ENCODE measurements at regions not wholly inside any gene's neighbourhood (a gene's known extent, or its start where the extent isn't known, plus 50 kb on each side); places are given as distances from the start of the nearest gene placed in this dataset.

- H3K4me1 ChIP-seq (ENCODE audit: insufficient read depth), result no peaks in the 10 kb centered on the region
- H3K9me3 ChIP-seq (ENCODE audit: low read depth), result no peaks in the 10 kb centered on the region
- no peaks in the 10 kb centered on the region for H4K20me1 ChIP-seq (ENCODE audit: insufficient read depth, poor library complexity, severe bottlenecking)
- no peaks in the 10 kb centered on the region for H3K27me3 ChIP-seq
- no peaks in the 10 kb centered on the region for H3K36me3 ChIP-seq (replicated peaks; ENCODE audit: insufficient read depth, low read depth)
- no peak overlapping the region for H3K4me3 ChIP-seq
- no peaks in the 10 kb centered on the region for H3K79me2 ChIP-seq
- TF ChIP-seq CTCF (IDR thresholded peaks at IDR 0.05; ENCODE audit: poor library complexity), result no peak
- TF ChIP-seq EZH2 (IDR thresholded peaks at IDR 0.05; ENCODE audit: borderline replicate concordance), result no peak
- no peak for TF ChIP-seq EZH2phosphoT487 (IDR thresholded peaks at IDR 0.05; ENCODE audit: low read depth, severe bottlenecking, unreplicated experiment)
- no peaks in the 10 kb centered on the region for H3K9me2 ChIP-seq (replicated peaks; ENCODE audit: insufficient read depth)
- no peak overlapping the region for H3K27ac ChIP-seq
- H2AFZ ChIP-seq, result no peak overlapping the region
- no peak overlapping the region for H3K4me2 ChIP-seq
- 86% methylated on average over 2 of the region's 2 CpGs for WGBS (ENCODE audit: low lambda C conversion rate, missing lambda C conversion rate)
- no peak for DNase-seq (ENCODE audit: low spot score)
These were observed 485.9 kb upstream of the TENM4 start for GRCh38 chr11:79926707-79927106.

GRCh38 chr11:79925570-79925969 lies 484.7 kb upstream of the TENM4 start:
- WGBS (ENCODE audit: low lambda C conversion rate, missing lambda C conversion rate), result 91% methylated on average over 3 of the region's 3 CpGs
- H3K79me2 ChIP-seq, result no peaks in the 10 kb centered on the region
- H2AFZ ChIP-seq, result no peak overlapping the region
- no peaks in the 10 kb centered on the region for H4K20me1 ChIP-seq (ENCODE audit: insufficient read depth, poor library complexity, severe bottlenecking)
- DNase-seq (ENCODE audit: low spot score), result no peak
- H3K27me3 ChIP-seq, result no peaks in the 10 kb centered on the region
- H3K36me3 ChIP-seq (replicated peaks; ENCODE audit: insufficient read depth, low read depth), result no peaks in the 10 kb centered on the region
- no peak overlapping the region for H3K4me3 ChIP-seq
- H3K9me3 ChIP-seq (ENCODE audit: low read depth), result no peaks in the 10 kb centered on the region
- H3K4me2 ChIP-seq, result no peak overlapping the region
- no peak for TF ChIP-seq EZH2 (IDR thresholded peaks at IDR 0.05; ENCODE audit: borderline replicate concordance)
- H3K4me1 ChIP-seq (ENCODE audit: insufficient read depth), result no peaks in the 10 kb centered on the region
- H3K9me2 ChIP-seq (replicated peaks; ENCODE audit: insufficient read depth), result no peaks in the 10 kb centered on the region
- no peak overlapping the region for H3K27ac ChIP-seq

GRCh38 chr11:79922641-79923040 lies 481.8 kb upstream of the TENM4 start:
- Histone ChIP-seq H3K79me2 (no peaks in the 10 kb centered on the region), H4K20me1 (ENCODE audit: insufficient read depth, poor library complexity, severe bottlenecking) (no peaks in the 10 kb centered on the region), H3K4me1 (ENCODE audit: insufficient read depth) (peaks cover 5% of the 10 kb centered on the region), H3K9me3 (ENCODE audit: low read depth) (no peaks in the 10 kb centered on the region), H3K27me3 (no peaks in the 10 kb centered on the region), H3K4me3 (no peak overlapping the region), H3K4me2 (no peak overlapping the region), H3K36me3 (replicated peaks; ENCODE audit: insufficient read depth, low read depth) (no peaks in the 10 kb centered on the region), H3K27ac (no peak overlapping the region), H2AFZ (no peak overlapping the region), H3K9me2 (replicated peaks; ENCODE audit: insufficient read depth) (no peaks in the 10 kb centered on the region)
- DNase-seq (ENCODE audit: low spot score), result no peak
- WGBS (ENCODE audit: low lambda C conversion rate, missing lambda C conversion rate), result 88% methylated on average over 3 of the region's 3 CpGs
- TF ChIP-seq EZH2phosphoT487 (IDR thresholded peaks at IDR 0.05; ENCODE audit: low read depth, severe bottlenecking, unreplicated experiment) (no peak), EZH2 (IDR thresholded peaks at IDR 0.05; ENCODE audit: borderline replicate concordance) (no peak), CTCF (IDR thresholded peaks at IDR 0.05; ENCODE audit: poor library complexity) (no peak)

GRCh38 chr11:79920480-79920879 lies 479.6 kb upstream of the TENM4 start:
- Histone ChIP-seq H3K79me2 (no peaks in the 10 kb centered on the region), H3K36me3 (replicated peaks; ENCODE audit: insufficient read depth, low read depth) (no peaks in the 10 kb centered on the region), H3K4me3 (no peak overlapping the region), H3K27ac (no peak overlapping the region), H3K27me3 (no peaks in the 10 kb centered on the region), H4K20me1 (ENCODE audit: insufficient read depth, poor library complexity, severe bottlenecking) (no peaks in the 10 kb centered on the region), H3K4me2 (no peak overlapping the region), H3K9me3 (ENCODE audit: low read depth) (no peaks in the 10 kb centered on the region), H3K4me1 (ENCODE audit: insufficient read depth) (peaks cover 5% of the 10 kb centered on the region), H2AFZ (no peak overlapping the region), H3K9me2 (replicated peaks; ENCODE audit: insufficient read depth) (no peaks in the 10 kb centered on the region)
- DNase-seq (ENCODE audit: low spot score), result no peak
- 97% methylated on average over 1 of the region's 1 CpG for WGBS (ENCODE audit: low lambda C conversion rate, missing lambda C conversion rate)
- TF ChIP-seq EZH2phosphoT487 (IDR thresholded peaks at IDR 0.05; ENCODE audit: low read depth, severe bottlenecking, unreplicated experiment) (no peak), EZH2 (IDR thresholded peaks at IDR 0.05; ENCODE audit: borderline replicate concordance) (no peak), CTCF (IDR thresholded peaks at IDR 0.05; ENCODE audit: poor library complexity) (no peak)
